Fibroblast of gingiva (primary cell): ENCODE measurements at regions not wholly inside any gene's neighbourhood (a gene's known extent, or its start where the extent isn't known, plus 50 kb on each side); places are given as distances from the start of the nearest gene placed in this dataset.

Source experiments
- DNase-seq: peaks from one replicate; pipeline ENCODE4 v3.0.0-alpha.2; 2011; ENCODE audit warnings: low read depth

GRCh38 chr13:107331359-107331758 is 763.4 kb upstream of the ARGLU1 start:
- DNase-seq: no peak

GRCh38 chr13:107330484-107330883 is 762.5 kb upstream of the ARGLU1 start:
- DNase-seq: no peak

- DNase-seq: peak; percentile 3
Observed at GRCh38 chr13:107329991-107330390, 762.1 kb upstream of the ARGLU1 start.

GRCh38 chr13:107324416-107325204 is 756.7 kb upstream of the ARGLU1 start:
- no peak for DNase-seq

GRCh38 chr13:107322228-107322627 is 754.3 kb upstream of the ARGLU1 start:
- DNase-seq: no peak

GRCh38 chr13:107305178-107305577 is 737.2 kb upstream of the ARGLU1 start:
- DNase-seq: no peak

- DNase-seq: peak; percentile 19
Observed at GRCh38 chr13:107301724-107302374, 733.9 kb upstream of the ARGLU1 start.

- no peak for DNase-seq
Observed at GRCh38 chr13:107299717-107300116, 731.8 kb upstream of the ARGLU1 start.

- DNase-seq: no peak
Observed at GRCh38 chr13:107296804-107297203, 728.9 kb upstream of the ARGLU1 start.

GRCh38 chr13:107295416-107296140 is 727.6 kb upstream of the ARGLU1 start:
- peak; percentile 59 for DNase-seq

GRCh38 chr13:107293924-107294323 is 726.0 kb upstream of the ARGLU1 start:
- no peak for DNase-seq

GRCh38 chr13:107291875-107292274 is 723.9 kb upstream of the ARGLU1 start:
- no peak for DNase-seq

GRCh38 chr13:107289540-107289939 is 721.6 kb upstream of the ARGLU1 start:
- no peak for DNase-seq

- DNase-seq: no peak
Observed at GRCh38 chr13:107284173-107284572, 716.2 kb upstream of the ARGLU1 start.

GRCh38 chr13:107277911-107278310 is 710.0 kb upstream of the ARGLU1 start:
- no peak for DNase-seq

GRCh38 chr13:107276936-107277335 is 709.0 kb upstream of the ARGLU1 start:
- DNase-seq: no peak

- no peak for DNase-seq
Observed at GRCh38 chr13:107275945-107276614, 708.1 kb upstream of the ARGLU1 start.

GRCh38 chr13:107275312-107275711 is 707.4 kb upstream of the ARGLU1 start:
- DNase-seq: no peak

GRCh38 chr13:107271227-107271626 is 703.3 kb upstream of the ARGLU1 start:
- peak; percentile 3 for DNase-seq

- DNase-seq: no peak
Observed at GRCh38 chr13:107266657-107267056, 698.7 kb upstream of the ARGLU1 start.

- no peak for DNase-seq
Observed at GRCh38 chr13:107258599-107259187, 690.8 kb upstream of the ARGLU1 start.

GRCh38 chr13:107254392-107254791 is 686.5 kb upstream of the ARGLU1 start:
- no peak for DNase-seq
